WTC11 (cell line): ENCODE measurements at regions not wholly inside any gene's neighbourhood (a gene's known extent, or its start where the extent isn't known, plus 50 kb on each side); places are given as distances from the start of the nearest gene placed in this dataset.

ENCODE experiments used
- ATAC-seq: fragments of 200-7000 bp; cut with Tn5 transposase; 2 replicates; pipeline ENCODE4 v1.10.0; 2021; ENCODE audit warnings: mild to moderate bottlenecking, moderate library complexity
- CTCF ChIA-PET: fragments of 300-600 bp; sonication (Branson Sonifier 250); formaldehyde crosslinking; loops from one replicate; lab custom pipeline; 2021; ENCODE audit warnings: antibody characterized with exemption; lab: Charles Lee
- POLR2A ChIA-PET: fragments of 350-600 bp; sonication (Branson Sonifier 250); formaldehyde crosslinking; loops from one replicate; lab custom pipeline; 2021; ENCODE audit warnings: antibody characterized with exemption; lab: Charles Lee
- DNase-seq: peaks from one replicate; pipeline ENCODE4 v3.0.0; 2021; ENCODE audit warnings: low spot score
- H3K27ac Mint-ChIP-seq: 2 replicates; pipeline ENCODE4 v1.8.0; 2021; ENCODE audit warnings: mixed read lengths
- H3K27me3 Mint-ChIP-seq: 2 replicates; pipeline ENCODE4 v1.8.0; 2021; ENCODE audit warnings: low read depth, mild to moderate bottlenecking, moderate library complexity, mixed read lengths
- H3K36me3 Mint-ChIP-seq: 2 replicates; pipeline ENCODE4 v1.8.0; 2021; ENCODE audit warnings: mixed read lengths
- H3K4me1 Mint-ChIP-seq: 2 replicates; pipeline ENCODE4 v1.8.0; 2022; ENCODE audit warnings: mixed read lengths
- H3K4me3 Mint-ChIP-seq: 2 replicates; pipeline ENCODE4 v1.8.0; 2021; ENCODE audit warnings: mild to moderate bottlenecking, moderate library complexity, mixed read lengths
- H3K9me3 Mint-ChIP-seq: 2 replicates; pipeline ENCODE4 v1.8.0; 2021; ENCODE audit warnings: mixed read lengths
- ARID4B ChIP-seq: sonication (generic); formaldehyde crosslinking; IDR thresholded peaks from 2 replicates; pipeline ENCODE4 v1.8.0; 2023; ENCODE audit warnings: missing genetic modification reagents, mild to moderate bottlenecking, borderline replicate concordance
- ATF3 ChIP-seq: sonication (generic); formaldehyde crosslinking; conservative IDR thresholded peaks from 2 replicates; pipeline ENCODE4 v1.8.1; 2022; ENCODE audit warnings: mild to moderate bottlenecking, missing genetic modification reagents
- ELF4 ChIP-seq: sonication (generic); formaldehyde crosslinking; IDR thresholded peaks from 2 replicates; pipeline ENCODE4 v1.8.1; 2022; ENCODE audit warnings: low read depth, mild to moderate bottlenecking, moderate library complexity, missing genetic modification reagents
- ERG ChIP-seq: fragments of 250-450 bp; sonication (Bioruptor Pico); IDR thresholded peaks from 2 replicates; pipeline ENCODE4 v1.8.0; 2021; ENCODE audit warnings: mild to moderate bottlenecking
- ESRRA ChIP-seq: sonication (generic); formaldehyde crosslinking; IDR thresholded peaks from 2 replicates; pipeline ENCODE4 v1.8.1; 2022; ENCODE audit warnings: mild to moderate bottlenecking, missing genetic modification reagents, borderline replicate concordance
- FOXJ3 ChIP-seq: sonication (generic); formaldehyde crosslinking; IDR thresholded peaks from 2 replicates; pipeline ENCODE4 v1.9.0; 2021; ENCODE audit warnings: missing genetic modification reagents, mild to moderate bottlenecking, borderline replicate concordance
- IRF2 ChIP-seq: sonication (generic); formaldehyde crosslinking; IDR thresholded peaks from 2 replicates; pipeline ENCODE4 v1.8.0; 2022; ENCODE audit warnings: low read depth, missing genetic modification reagents, borderline replicate concordance
- JUN ChIP-seq: sonication (generic); formaldehyde crosslinking; IDR thresholded peaks from 2 replicates; pipeline ENCODE4 v1.8.0; 2023; ENCODE audit warnings: mild to moderate bottlenecking, missing genetic modification reagents
- MYBL2 ChIP-seq: sonication (generic); formaldehyde crosslinking; IDR thresholded peaks from 2 replicates; pipeline ENCODE4 v1.8.1; 2023; ENCODE audit warnings: mild to moderate bottlenecking, moderate library complexity, missing genetic modification reagents
- NFE2L1 ChIP-seq: sonication (generic); formaldehyde crosslinking; IDR thresholded peaks from 2 replicates; pipeline ENCODE4 v1.8.1; 2023; ENCODE audit warnings: missing genetic modification reagents
- NFYB ChIP-seq: sonication (generic); formaldehyde crosslinking; conservative IDR thresholded peaks from 2 replicates; pipeline ENCODE4 v1.8.0; 2022; ENCODE audit warnings: low read depth, missing genetic modification reagents
- NR1H2 ChIP-seq: sonication (generic); formaldehyde crosslinking; IDR thresholded peaks from 2 replicates; pipeline ENCODE4 v1.9.0; 2021; ENCODE audit warnings: mild to moderate bottlenecking, moderate library complexity, missing genetic modification reagents
- NR3C1 ChIP-seq: sonication (generic); formaldehyde crosslinking; conservative IDR thresholded peaks from 2 replicates; pipeline ENCODE4 v1.8.1; 2023; ENCODE audit warnings: low read depth, mild to moderate bottlenecking, missing genetic modification reagents
- SOX15 ChIP-seq: fragments of 250-450 bp; sonication (Bioruptor Pico); IDR thresholded peaks from 2 replicates; pipeline ENCODE4 v1.9.0; 2021; ENCODE audit warnings: mild to moderate bottlenecking
- ZNF396 ChIP-seq: fragments of 250-450 bp; sonication (Bioruptor Pico); IDR thresholded peaks from 2 replicates; pipeline ENCODE4 v1.8.0; 2021; ENCODE audit warnings: mild to moderate bottlenecking, moderate library complexity, borderline replicate concordance
- ZNF416 ChIP-seq: fragments of 250-450 bp; sonication (Bioruptor Pico); IDR thresholded peaks from 2 replicates; pipeline ENCODE4 v1.9.0; 2021; ENCODE audit warnings: mild to moderate bottlenecking, inconsistent platforms
- ZNF423 ChIP-seq: fragments of 250-450 bp; sonication (Bioruptor Pico); IDR thresholded peaks from 2 replicates; pipeline ENCODE4 v2.1.2; 2022; ENCODE audit warnings: mild to moderate bottlenecking, moderate library complexity
- TF ChIP-seq, protein P1 (sequence below): sonication (generic); formaldehyde crosslinking; IDR thresholded peaks from 2 replicates; pipeline ENCODE4 v1.8.1; 2023; ENCODE audit warnings: mild to moderate bottlenecking, missing genetic modification reagents
- TF ChIP-seq, protein P2 (sequence below): fragments of 250-450 bp; sonication (Bioruptor Pico); IDR thresholded peaks from 2 replicates; pipeline ENCODE4 v1.9.0; 2021; ENCODE audit warnings: mild to moderate bottlenecking, borderline replicate concordance
- TF ChIP-seq, protein P3 (sequence below): sonication (generic); formaldehyde crosslinking; IDR thresholded peaks from 2 replicates; pipeline ENCODE4 v1.8.0; 2023; ENCODE audit warnings: missing genetic modification reagents

GRCh38 chr2:136715146-136715545 is 50.2 kb upstream of the THSD7B start:
- ChIA-PET POLR2A (no interaction called here), CTCF (interaction anchor here (0.6 kb wide), 1 partner anchor 206 kb away, joined by 4 read pairs; no protein-coding TSS in a partner anchor)
- 0 out of 2 replicates have a peak, but pooled peaks cover 3% of the 10 kb centered on the region for H3K9me3 Mint-ChIP-seq
- no peak overlapping the region for H3K27ac Mint-ChIP-seq
- H3K27me3 Mint-ChIP-seq, result no peaks in the 10 kb centered on the region
- H3K4me3 Mint-ChIP-seq, result no peak overlapping the region
- no peaks in the 10 kb centered on the region for H3K4me1 Mint-ChIP-seq
- ATAC-seq, result no peak
- no peaks in the 10 kb centered on the region for H3K36me3 Mint-ChIP-seq
- DNase-seq, result no peak
- TF ChIP-seq NR3C1 (CRISPR knock-in tag) (no peak), JUN (no peak), ERG (CRISPR knock-in tag) (no peak), FOXJ3 (CRISPR knock-in tag) (no peak), ZNF416 (CRISPR knock-in tag) (no peak), ZNF396 (no peak), SOX15 (CRISPR knock-in tag) (no peak), IRF2 (no peak), NFYB (CRISPR knock-in tag) (no peak), ZNF423 (CRISPR knock-in tag) (no peak), ELF4 (CRISPR knock-in tag) (no peak), ESRRA (CRISPR knock-in tag) (no peak), ARID4B (CRISPR knock-in tag) (no peak), NFE2L1 (CRISPR knock-in tag) (no peak), ATF3 (CRISPR knock-in tag) (no peak), MYBL2 (CRISPR knock-in tag) (no peak), NR1H2 (CRISPR knock-in tag) (no peak)
- TF ChIP-seq, protein P1, sequence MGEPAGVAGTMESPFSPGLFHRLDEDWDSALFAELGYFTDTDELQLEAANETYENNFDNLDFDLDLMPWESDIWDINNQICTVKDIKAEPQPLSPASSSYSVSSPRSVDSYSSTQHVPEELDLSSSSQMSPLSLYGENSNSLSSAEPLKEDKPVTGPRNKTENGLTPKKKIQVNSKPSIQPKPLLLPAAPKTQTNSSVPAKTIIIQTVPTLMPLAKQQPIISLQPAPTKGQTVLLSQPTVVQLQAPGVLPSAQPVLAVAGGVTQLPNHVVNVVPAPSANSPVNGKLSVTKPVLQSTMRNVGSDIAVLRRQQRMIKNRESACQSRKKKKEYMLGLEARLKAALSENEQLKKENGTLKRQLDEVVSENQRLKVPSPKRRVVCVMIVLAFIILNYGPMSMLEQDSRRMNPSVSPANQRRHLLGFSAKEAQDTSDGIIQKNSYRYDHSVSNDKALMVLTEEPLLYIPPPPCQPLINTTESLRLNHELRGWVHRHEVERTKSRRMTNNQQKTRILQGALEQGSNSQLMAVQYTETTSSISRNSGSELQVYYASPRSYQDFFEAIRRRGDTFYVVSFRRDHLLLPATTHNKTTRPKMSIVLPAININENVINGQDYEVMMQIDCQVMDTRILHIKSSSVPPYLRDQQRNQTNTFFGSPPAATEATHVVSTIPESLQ (CRISPR knock-in tag), result no peak
- TF ChIP-seq, protein P2, sequence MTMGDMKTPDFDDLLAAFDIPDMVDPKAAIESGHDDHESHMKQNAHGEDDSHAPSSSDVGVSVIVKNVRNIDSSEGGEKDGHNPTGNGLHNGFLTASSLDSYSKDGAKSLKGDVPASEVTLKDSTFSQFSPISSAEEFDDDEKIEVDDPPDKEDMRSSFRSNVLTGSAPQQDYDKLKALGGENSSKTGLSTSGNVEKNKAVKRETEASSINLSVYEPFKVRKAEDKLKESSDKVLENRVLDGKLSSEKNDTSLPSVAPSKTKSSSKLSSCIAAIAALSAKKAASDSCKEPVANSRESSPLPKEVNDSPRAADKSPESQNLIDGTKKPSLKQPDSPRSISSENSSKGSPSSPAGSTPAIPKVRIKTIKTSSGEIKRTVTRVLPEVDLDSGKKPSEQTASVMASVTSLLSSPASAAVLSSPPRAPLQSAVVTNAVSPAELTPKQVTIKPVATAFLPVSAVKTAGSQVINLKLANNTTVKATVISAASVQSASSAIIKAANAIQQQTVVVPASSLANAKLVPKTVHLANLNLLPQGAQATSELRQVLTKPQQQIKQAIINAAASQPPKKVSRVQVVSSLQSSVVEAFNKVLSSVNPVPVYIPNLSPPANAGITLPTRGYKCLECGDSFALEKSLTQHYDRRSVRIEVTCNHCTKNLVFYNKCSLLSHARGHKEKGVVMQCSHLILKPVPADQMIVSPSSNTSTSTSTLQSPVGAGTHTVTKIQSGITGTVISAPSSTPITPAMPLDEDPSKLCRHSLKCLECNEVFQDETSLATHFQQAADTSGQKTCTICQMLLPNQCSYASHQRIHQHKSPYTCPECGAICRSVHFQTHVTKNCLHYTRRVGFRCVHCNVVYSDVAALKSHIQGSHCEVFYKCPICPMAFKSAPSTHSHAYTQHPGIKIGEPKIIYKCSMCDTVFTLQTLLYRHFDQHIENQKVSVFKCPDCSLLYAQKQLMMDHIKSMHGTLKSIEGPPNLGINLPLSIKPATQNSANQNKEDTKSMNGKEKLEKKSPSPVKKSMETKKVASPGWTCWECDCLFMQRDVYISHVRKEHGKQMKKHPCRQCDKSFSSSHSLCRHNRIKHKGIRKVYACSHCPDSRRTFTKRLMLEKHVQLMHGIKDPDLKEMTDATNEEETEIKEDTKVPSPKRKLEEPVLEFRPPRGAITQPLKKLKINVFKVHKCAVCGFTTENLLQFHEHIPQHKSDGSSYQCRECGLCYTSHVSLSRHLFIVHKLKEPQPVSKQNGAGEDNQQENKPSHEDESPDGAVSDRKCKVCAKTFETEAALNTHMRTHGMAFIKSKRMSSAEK (CRISPR knock-in tag), result no peak
- TF ChIP-seq, protein P3, sequence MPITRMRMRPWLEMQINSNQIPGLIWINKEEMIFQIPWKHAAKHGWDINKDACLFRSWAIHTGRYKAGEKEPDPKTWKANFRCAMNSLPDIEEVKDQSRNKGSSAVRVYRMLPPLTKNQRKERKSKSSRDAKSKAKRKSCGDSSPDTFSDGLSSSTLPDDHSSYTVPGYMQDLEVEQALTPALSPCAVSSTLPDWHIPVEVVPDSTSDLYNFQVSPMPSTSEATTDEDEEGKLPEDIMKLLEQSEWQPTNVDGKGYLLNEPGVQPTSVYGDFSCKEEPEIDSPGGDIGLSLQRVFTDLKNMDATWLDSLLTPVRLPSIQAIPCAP (CRISPR knock-in tag), result no peak
